Endodermal cell (in vitro differentiated cells): ENCODE measurements at regions not wholly inside any gene's neighbourhood (a gene's known extent, or its start where the extent isn't known, plus 50 kb on each side); places are given as distances from the start of the nearest gene placed in this dataset.
A peak's percentile ranks its signal among the peaks of the same experiment; 100 is the strongest.

Experiments used
- DNase-seq: peaks from one replicate; pipeline ENCODE4 v3.0.0-alpha.2; 2017
- H3K27ac ChIP-seq: 2 replicates; pipeline ENCODE4 v1.5.1; 2013; ENCODE audit warnings: mild to moderate bottlenecking, low read depth, low read length, moderate library complexity
- H3K27me3 ChIP-seq: 2 replicates; pipeline ENCODE4 v1.6.1; 2013; ENCODE audit warnings: mild to moderate bottlenecking, low read length, moderate library complexity; ENCODE audit not compliant: insufficient read depth, control insufficient read depth, poor library complexity, severe bottlenecking
- H3K36me3 ChIP-seq: 2 replicates; pipeline ENCODE4 v1.7.0; 2013; ENCODE audit warnings: mild to moderate bottlenecking, low read length, moderate library complexity; ENCODE audit not compliant: control insufficient read depth, insufficient read depth
- H3K4me1 ChIP-seq: one replicate; pipeline ENCODE4 v1.7.0; 2013; ENCODE audit warnings: low read length; ENCODE audit not compliant: control insufficient read depth, insufficient read depth
- H3K4me3 ChIP-seq: 2 replicates; pipeline ENCODE4 v1.5.1; 2013; ENCODE audit warnings: mild to moderate bottlenecking, low read length, moderate library complexity
- H3K9ac ChIP-seq: 2 replicates; pipeline ENCODE4 v1.6.1; 2013; ENCODE audit warnings: mild to moderate bottlenecking, low read length, moderate library complexity; ENCODE audit not compliant: poor library complexity, severe bottlenecking; ENCODE audit errors: extremely low read depth
- H3K9me3 ChIP-seq: 2 replicates; pipeline ENCODE4 v1.6.1; 2013; ENCODE audit warnings: mild to moderate bottlenecking, low read length, moderate library complexity; ENCODE audit not compliant: control insufficient read depth
- H3K27ac Mint-ChIP-seq: 2 replicates; pipeline ENCODE4 v1.8.0; 2020; ENCODE audit warnings: mixed read lengths
- H3K27me3 Mint-ChIP-seq: 2 replicates; pipeline ENCODE4 v1.8.0; 2021; ENCODE audit warnings: mild to moderate bottlenecking, mixed read lengths; ENCODE audit not compliant: insufficient read depth
- H3K36me3 Mint-ChIP-seq: 2 replicates; pipeline ENCODE4 v1.8.0; 2020; ENCODE audit warnings: low read depth, mixed read lengths
- H3K4me1 Mint-ChIP-seq: 2 replicates; pipeline ENCODE4 v1.8.0; 2020; ENCODE audit warnings: mixed read lengths
- H3K4me3 Mint-ChIP-seq: 2 replicates; pipeline ENCODE4 v1.8.0; 2020; ENCODE audit warnings: mild to moderate bottlenecking, moderate library complexity, mixed read lengths
- H3K9me3 Mint-ChIP-seq: 2 replicates; pipeline ENCODE4 v1.8.0; 2020; ENCODE audit warnings: mild to moderate bottlenecking, mixed read lengths
- WGBS, 2 experiments: methylation state at CpG; one replicate each; pipeline versions ENCODE4 v1.1.5 to v1.1.7; 2013; ENCODE audit warnings: missing lambda C conversion rate in 2 of 2, mixed read lengths in 1 of 2; ENCODE audit not compliant: insufficient coverage in 1 of 2, insufficient read length in 1 of 2; 5-methylcytosine and 5-hydroxymethylcytosine counted together
- TF ChIP-seq, protein P1 (sequence below): fragments of 200-600 bp; sonication (generic); conservative IDR thresholded peaks from 2 replicates; pipeline ENCODE4 v1.5.0; 2021; ENCODE audit warnings: antibody characterized with exemption, mild to moderate bottlenecking

DNA sequence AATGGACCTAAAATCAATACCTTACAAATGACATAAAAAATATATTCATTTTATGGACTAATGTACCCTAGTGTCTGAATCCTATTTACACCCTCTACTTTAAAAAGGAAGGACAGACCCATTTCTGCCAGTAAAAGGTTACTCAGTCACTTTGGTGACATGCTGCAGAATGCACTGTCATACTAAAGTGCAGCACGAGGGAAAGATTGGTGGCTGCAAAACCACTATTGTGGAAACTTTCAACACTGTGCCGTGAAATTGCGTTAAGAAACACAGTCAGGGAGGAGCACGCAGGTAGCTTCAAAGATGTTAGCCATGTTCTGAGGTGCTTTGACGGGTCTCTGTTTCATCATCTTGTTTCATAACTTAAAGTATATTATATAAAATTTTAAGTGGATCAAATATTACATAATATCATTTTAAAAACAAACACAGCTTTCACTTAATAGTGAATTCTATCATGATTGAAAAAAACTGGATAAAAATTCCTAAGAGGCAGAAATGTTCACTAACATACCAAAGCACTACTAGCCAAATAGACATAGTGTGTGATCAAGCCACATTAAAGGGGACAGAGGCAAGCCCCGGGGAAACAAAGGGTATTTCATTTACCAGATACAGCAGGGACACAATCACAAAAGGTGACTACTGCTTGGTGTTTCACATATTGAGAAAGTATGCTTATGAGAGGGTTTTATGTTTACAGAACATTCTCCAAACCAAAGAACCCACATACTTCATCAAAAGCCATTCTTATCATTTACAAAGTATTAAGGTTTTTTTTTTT, 330.8 kb upstream of the SOX5 start:
- WGBS, 2 experiments: 41 to 76% methylated on average over 2 to 5 of the region's 6 CpGs
- Histone ChIP-seq H3K36me3 (no peaks in the 10 kb centered on the region), H3K9me3 (no peaks in the 10 kb centered on the region), H3K27ac (no peak overlapping the region), H3K27me3 (no peaks in the 10 kb centered on the region), H3K9ac (no peak overlapping the region), H3K4me3 (no peak overlapping the region), H3K4me1 (peaks cover 6% of the 10 kb centered on the region)
- H3K4me3 Mint-ChIP-seq: no peak overlapping the region
- no peaks in the 10 kb centered on the region for H3K27me3 Mint-ChIP-seq
- DNase-seq: no peak
- H3K36me3 Mint-ChIP-seq: no peaks in the 10 kb centered on the region
- H3K27ac Mint-ChIP-seq: no peak overlapping the region
- H3K9me3 Mint-ChIP-seq: no peaks in the 10 kb centered on the region
- TF ChIP-seq, protein P1, sequence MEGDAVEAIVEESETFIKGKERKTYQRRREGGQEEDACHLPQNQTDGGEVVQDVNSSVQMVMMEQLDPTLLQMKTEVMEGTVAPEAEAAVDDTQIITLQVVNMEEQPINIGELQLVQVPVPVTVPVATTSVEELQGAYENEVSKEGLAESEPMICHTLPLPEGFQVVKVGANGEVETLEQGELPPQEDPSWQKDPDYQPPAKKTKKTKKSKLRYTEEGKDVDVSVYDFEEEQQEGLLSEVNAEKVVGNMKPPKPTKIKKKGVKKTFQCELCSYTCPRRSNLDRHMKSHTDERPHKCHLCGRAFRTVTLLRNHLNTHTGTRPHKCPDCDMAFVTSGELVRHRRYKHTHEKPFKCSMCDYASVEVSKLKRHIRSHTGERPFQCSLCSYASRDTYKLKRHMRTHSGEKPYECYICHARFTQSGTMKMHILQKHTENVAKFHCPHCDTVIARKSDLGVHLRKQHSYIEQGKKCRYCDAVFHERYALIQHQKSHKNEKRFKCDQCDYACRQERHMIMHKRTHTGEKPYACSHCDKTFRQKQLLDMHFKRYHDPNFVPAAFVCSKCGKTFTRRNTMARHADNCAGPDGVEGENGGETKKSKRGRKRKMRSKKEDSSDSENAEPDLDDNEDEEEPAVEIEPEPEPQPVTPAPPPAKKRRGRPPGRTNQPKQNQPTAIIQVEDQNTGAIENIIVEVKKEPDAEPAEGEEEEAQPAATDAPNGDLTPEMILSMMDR: no peak
- peaks cover 29% of the 10 kb centered on the region for H3K4me1 Mint-ChIP-seq

- no peaks in the 10 kb centered on the region for H3K27me3 ChIP-seq
- H3K4me1 Mint-ChIP-seq: peaks cover 24% of the 10 kb centered on the region
- H3K4me1 ChIP-seq: peaks cover 2% of the 10 kb centered on the region
- H3K9me3 ChIP-seq: no peaks in the 10 kb centered on the region
- H3K9me3 Mint-ChIP-seq: no peaks in the 10 kb centered on the region
- DNase-seq: no peak
- H3K4me3 Mint-ChIP-seq: no peak overlapping the region
- no peaks in the 10 kb centered on the region for H3K36me3 Mint-ChIP-seq
- H3K9ac ChIP-seq: no peak overlapping the region
- TF ChIP-seq, protein P1: peak; percentile 57
- no peaks in the 10 kb centered on the region for H3K36me3 ChIP-seq
- H3K4me3 ChIP-seq: no peak overlapping the region
- no peak overlapping the region for H3K27ac ChIP-seq
- H3K27me3 Mint-ChIP-seq: no peaks in the 10 kb centered on the region
- no peak overlapping the region for H3K27ac Mint-ChIP-seq
These were observed 329.4 kb upstream of the SOX5 start for GRCh38 chr12:24278832-24279231.

DNA sequence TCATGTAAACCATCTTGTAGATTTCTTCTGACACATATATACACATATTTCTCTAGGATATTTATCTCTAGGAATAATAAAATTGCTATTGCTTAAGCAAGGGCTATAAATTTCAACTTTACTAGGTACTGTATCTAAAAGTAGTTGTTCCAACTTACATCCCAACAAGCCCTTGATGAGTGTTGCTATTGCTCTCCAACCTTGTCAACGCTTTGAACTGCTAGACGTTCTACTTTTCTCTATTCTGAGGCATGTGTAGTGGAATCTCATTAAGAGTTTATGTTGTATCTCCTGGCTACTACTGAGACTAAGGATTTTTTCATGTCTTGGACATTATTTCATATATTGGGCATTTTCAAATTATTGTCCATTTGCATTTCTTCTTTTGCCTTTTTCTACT, 321.5 kb upstream of the SOX5 start:
- TF ChIP-seq, protein P1: no peak

More for the DNA sequence above, 321.5 kb upstream of the SOX5 start:
- WGBS, 2 experiments: 89% methylated on average over 2 of the region's 2 CpGs; no CpG with 5 or more reads in 1 of the 2 experiments
- Mint-ChIP-seq H3K4me1 (no peaks in the 10 kb centered on the region), H3K36me3 (no peaks in the 10 kb centered on the region), H3K27me3 (no peaks in the 10 kb centered on the region), H3K27ac (no peak overlapping the region), H3K4me3 (no peak overlapping the region), H3K9me3 (no peaks in the 10 kb centered on the region)
- H3K4me1 ChIP-seq: no peaks in the 10 kb centered on the region
- H3K9ac ChIP-seq: no peak overlapping the region
- H3K36me3 ChIP-seq: no peaks in the 10 kb centered on the region
- no peak overlapping the region for H3K27ac ChIP-seq
- no peak for DNase-seq
- H3K4me3 ChIP-seq: no peak overlapping the region
- H3K9me3 ChIP-seq: no peaks in the 10 kb centered on the region
- no peaks in the 10 kb centered on the region for H3K27me3 ChIP-seq
